ENCODE measurements at regions not wholly inside any gene's neighbourhood (a gene's known extent, or its start where the extent isn't known, plus 50 kb on each side); places are given as distances from the start of the nearest gene placed in this dataset.

DNA sequence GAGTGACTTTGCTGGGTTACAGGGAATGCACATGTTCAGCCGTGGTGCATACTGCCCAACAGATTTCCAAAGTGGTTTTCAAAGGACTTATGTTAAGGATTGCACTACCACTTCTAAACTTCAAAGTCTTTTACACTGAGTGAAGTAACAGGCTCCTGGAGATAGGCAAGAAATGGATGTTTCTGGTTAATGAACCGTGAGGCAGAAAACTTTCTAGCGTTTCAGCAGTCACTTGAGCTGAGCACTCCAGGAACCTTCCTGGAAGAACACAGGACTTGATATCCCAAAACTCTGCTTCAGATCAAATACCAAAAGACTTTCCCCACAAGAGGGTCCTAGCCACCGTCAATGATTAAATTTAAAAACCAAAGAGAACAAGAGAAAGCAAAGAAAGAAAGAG lies 74.3 kb upstream of the ATP1A1 start:
- no CpG with 5 or more reads among the region's 4 CpGs for WGBS (ENCODE audit: insufficient coverage)
- Histone ChIP-seq H3K27me3 (replicated peaks in 1 of 4; ENCODE audit: control extremely low read depth in 1 of 4, control insufficient read depth in 3 of 4, insufficient read depth in 4 of 4, low read length in 3 of 4) (no peaks in the 10 kb centered on the region), H2AFZ (ENCODE audit: insufficient read depth, low read depth, low read length, poor library complexity, severe bottlenecking) (no peak overlapping the region), H3K4me2 (replicated peaks; ENCODE audit: low read depth, low read length, poor library complexity, severe bottlenecking) (no peak overlapping the region), H4K20me1 (ENCODE audit: control insufficient read depth, insufficient read depth, low read length, poor library complexity, severe bottlenecking) (no peaks in the 10 kb centered on the region), H3K9ac (ENCODE audit: low read length) (no peak overlapping the region), H3K79me2 (ENCODE audit: control insufficient read depth, insufficient read depth, low read length) (no peaks in the 10 kb centered on the region), H3K36me3 (replicated peaks in 1 of 2; ENCODE audit: control extremely low read depth in 1 of 2, control insufficient read depth in 1 of 2, extremely low read depth in 1 of 2, insufficient read depth in 2 of 2, low read length in 1 of 2) (no peaks in the 10 kb centered on the region), H3K9me3 (ENCODE audit: control extremely low read depth in 1 of 3, control insufficient read depth in 2 of 3, insufficient read depth in 1 of 3, low read length in 2 of 3) (peaks cover 0 to 4% (median 0%) of the 10 kb centered on the region in 3 donors), H3K4me3 (ENCODE audit: control extremely low read depth in 1 of 5, extremely low read depth in 1 of 5, insufficient read depth in 1 of 5, low read depth in 2 of 5, low read length in 4 of 5) (no peak overlapping the region), H3K4me1 (ENCODE audit: control insufficient read depth in 2 of 2, insufficient read depth in 2 of 2, low read length in 2 of 2) (no peaks in the 10 kb centered on the region), H3K27ac (ENCODE audit: low read length in 2 of 2) (no peak overlapping the region)
- Mint-ChIP-seq H3K27me3 (peaks cover 4% of the 10 kb centered on the region), H3K27ac (no peak overlapping the region), H3K9me3 (ENCODE audit: insufficient read depth) (no peaks in the 10 kb centered on the region), H3K4me1 (no peaks in the 10 kb centered on the region), H3K4me3 (no peak overlapping the region)
- no peak for ATAC-seq (ENCODE audit: low read depth)
- intact Hi-C loops (cut with micrococcal nuclease) = no loop called here
- TF ChIP-seq CTCF (IDR thresholded peaks at IDR 0.05) (no peak), EZH2 (IDR thresholded peaks at IDR 0.05; ENCODE audit: borderline replicate concordance, insufficient read depth, low read depth, low read length, poor library complexity, severe bottlenecking) (no peak)
- CTCF ChIA-PET = no interaction called here
- POLR2A ChIA-PET = no interaction called here
- DNase-seq = no peak

GRCh38 chr1:116299248-116299647 lies 73.8 kb upstream of the ATP1A1 start:
- no peaks in the 10 kb centered on the region for H3K79me2 ChIP-seq (ENCODE audit: control insufficient read depth, insufficient read depth, low read length)
- DNase-seq = no peak
- intact Hi-C loops (cut with micrococcal nuclease) = no loop called here

More at GRCh38 chr1:116299248-116299647, 73.8 kb upstream of the ATP1A1 start:
- H3K9ac ChIP-seq (ENCODE audit: low read length) = no peak overlapping the region
- H3K27ac ChIP-seq (ENCODE audit: low read length in 2 of 2) = no peak overlapping the region
- H3K36me3 ChIP-seq (replicated peaks in 1 of 2; ENCODE audit: control extremely low read depth in 1 of 2, control insufficient read depth in 1 of 2, extremely low read depth in 1 of 2, insufficient read depth in 2 of 2, low read length in 1 of 2) = no peaks in the 10 kb centered on the region
- no peak overlapping the region for H3K4me3 ChIP-seq (ENCODE audit: control extremely low read depth in 1 of 5, extremely low read depth in 1 of 5, insufficient read depth in 1 of 5, low read depth in 2 of 5, low read length in 4 of 5)
- no peak overlapping the region for H3K4me3 Mint-ChIP-seq
- peaks cover 0 to 4% (median 0%) of the 10 kb centered on the region in 3 donors for H3K9me3 ChIP-seq (ENCODE audit: control extremely low read depth in 1 of 3, control insufficient read depth in 2 of 3, insufficient read depth in 1 of 3, low read length in 2 of 3)
- no peaks in the 10 kb centered on the region for H3K4me1 Mint-ChIP-seq
- no peak for TF ChIP-seq EZH2 (IDR thresholded peaks at IDR 0.05; ENCODE audit: borderline replicate concordance, insufficient read depth, low read depth, low read length, poor library complexity, severe bottlenecking)
- TF ChIP-seq CTCF (IDR thresholded peaks at IDR 0.05) = no peak
- no peak overlapping the region for H3K27ac Mint-ChIP-seq
- ATAC-seq (ENCODE audit: low read depth) = no peak
- H3K27me3 Mint-ChIP-seq = peaks cover 4% of the 10 kb centered on the region
- no peak overlapping the region for H2AFZ ChIP-seq (ENCODE audit: insufficient read depth, low read depth, low read length, poor library complexity, severe bottlenecking)
- H3K27me3 ChIP-seq (replicated peaks in 1 of 4; ENCODE audit: control extremely low read depth in 1 of 4, control insufficient read depth in 3 of 4, insufficient read depth in 4 of 4, low read length in 3 of 4) = no peaks in the 10 kb centered on the region
- H3K9me3 Mint-ChIP-seq (ENCODE audit: insufficient read depth) = no peaks in the 10 kb centered on the region
- WGBS (ENCODE audit: insufficient coverage) = 80% methylated on average over 1 of the region's 1 CpG
- H3K4me1 ChIP-seq (ENCODE audit: control insufficient read depth in 2 of 2, insufficient read depth in 2 of 2, low read length in 2 of 2) = no peaks in the 10 kb centered on the region
- POLR2A ChIA-PET = no interaction called here
- CTCF ChIA-PET = no interaction called here
- H3K4me2 ChIP-seq (replicated peaks; ENCODE audit: low read depth, low read length, poor library complexity, severe bottlenecking) = no peak overlapping the region
- no peaks in the 10 kb centered on the region for H4K20me1 ChIP-seq (ENCODE audit: control insufficient read depth, insufficient read depth, low read length, poor library complexity, severe bottlenecking)
